Brain microvascular endothelial cell (primary cell): ENCODE measurements at regions not wholly inside any gene's neighbourhood (a gene's known extent, or its start where the extent isn't known, plus 50 kb on each side); places are given as distances from the start of the nearest gene placed in this dataset.

Source experiments
- DNase-seq: peaks from one replicate; pipeline ENCODE4 v3.0.0-alpha.2; 2020
- H3K27ac ChIP-seq: fragments of 250-450 bp; sonication (Bioruptor Pico); 2 replicates; pipeline ENCODE4 v1.5.1; 2020; ENCODE audit warnings: mild to moderate bottlenecking, moderate library complexity
- H3K27me3 ChIP-seq: fragments of 250-450 bp; sonication (Bioruptor Pico); replicated peaks from 2 replicates; pipeline ENCODE4 v1.5.1; 2020; ENCODE audit warnings: mild to moderate bottlenecking
- H3K36me3 ChIP-seq: fragments of 250-450 bp; sonication (Bioruptor Pico); replicated peaks from 2 replicates; pipeline ENCODE4 v1.5.1; 2020; ENCODE audit warnings: mild to moderate bottlenecking
- H3K4me3 ChIP-seq: 2 replicates; pipeline ENCODE4 v1.5.1; 2011; ENCODE audit warnings: low read depth, mild to moderate bottlenecking, control low read depth, low read length, moderate library complexity
- CTCF ChIP-seq: IDR thresholded peaks from 2 replicates; pipeline ENCODE4 v1.5.1; 2011; ENCODE audit warnings: low read depth, mild to moderate bottlenecking, moderate library complexity, low read length, control low read depth, inconsistent platforms; ENCODE audit errors: missing control alignments
- in situ Hi-C: cut with HindIII; loops from 2 replicates; pipeline ENCODE4 v1.10.0; 2017; ENCODE audit warnings: low sequenced_read_pairs, low pct_ligation_motif_present

DNA sequence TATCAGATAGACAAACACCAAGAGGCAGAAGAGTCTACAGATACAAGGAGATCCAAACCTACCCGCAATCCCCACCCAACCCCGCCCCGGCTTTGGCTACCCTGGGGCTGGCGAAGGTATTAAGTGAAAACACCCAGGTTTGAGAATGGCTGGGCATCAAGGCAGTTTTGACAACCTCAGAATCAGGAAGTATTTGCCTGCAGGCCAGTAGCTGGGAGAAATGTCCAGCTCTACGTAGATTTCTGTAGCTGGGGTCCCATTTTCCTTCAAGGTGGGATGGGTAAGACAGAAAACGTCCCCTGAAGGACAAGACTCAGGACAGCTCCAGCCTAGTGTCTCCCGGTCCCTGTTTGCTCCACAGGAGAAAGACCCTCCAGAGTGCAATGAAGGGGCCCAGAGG, 101.8 kb upstream of the ERG start:
- no peak for TF ChIP-seq CTCF
- Histone ChIP-seq H3K27me3 (peaks cover 3% of the 10 kb centered on the region), H3K4me3 (no peak overlapping the region), H3K36me3 (no peaks in the 10 kb centered on the region), H3K27ac (no peak overlapping the region)
- no peak for DNase-seq
- in situ Hi-C loops, result no loop called here

- Histone ChIP-seq H3K27ac (no peak overlapping the region), H3K4me3 (no peak overlapping the region), H3K27me3 (no peaks in the 10 kb centered on the region), H3K36me3 (no peaks in the 10 kb centered on the region)
- DNase-seq, result no peak
- in situ Hi-C loops, result no loop called here
- TF ChIP-seq CTCF, result no peak
These were observed 107.0 kb upstream of the ERG start for GRCh38 chr21:38605236-38605635.

- DNase-seq, result no peak
- H3K4me3 ChIP-seq, result no peak overlapping the region
- H3K27ac ChIP-seq, result no peak overlapping the region
- in situ Hi-C loops, result no loop called here
- TF ChIP-seq CTCF, result no peak
- no peaks in the 10 kb centered on the region for H3K27me3 ChIP-seq
- no peaks in the 10 kb centered on the region for H3K36me3 ChIP-seq
These were observed 111.3 kb upstream of the ERG start for GRCh38 chr21:38609580-38609979.

DNA sequence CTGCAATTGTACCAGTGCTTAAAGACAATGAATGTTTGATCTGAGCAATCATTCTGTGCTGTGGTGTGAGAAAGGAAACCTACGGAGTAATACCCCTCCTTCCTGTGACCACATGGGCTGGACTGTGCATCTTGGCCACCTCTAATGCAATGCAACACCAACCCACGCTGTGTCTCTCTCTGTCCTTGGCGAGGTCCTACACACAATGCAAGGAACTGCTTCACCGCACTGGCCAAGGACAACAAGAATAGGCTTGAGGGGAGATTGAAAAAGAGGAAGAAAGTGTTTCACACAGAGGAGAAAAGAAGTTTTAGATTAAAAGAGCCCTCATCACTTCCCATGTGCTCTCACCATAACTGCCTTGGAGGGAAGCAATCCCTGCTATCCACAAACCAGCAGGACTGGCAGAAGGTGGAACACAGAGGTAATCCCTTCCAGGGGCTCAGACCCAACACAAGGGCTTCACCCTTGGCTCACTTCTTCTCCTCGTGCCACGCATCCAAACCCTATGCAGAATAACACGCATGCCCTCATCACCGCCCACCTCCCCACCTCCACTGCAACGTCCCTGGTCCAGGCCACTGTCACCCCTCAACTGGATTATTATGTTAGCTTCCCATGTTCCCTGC, 112.5 kb upstream of the ERG start:
- H3K27me3 ChIP-seq, result no peaks in the 10 kb centered on the region
- no peak overlapping the region for H3K4me3 ChIP-seq
- no peak for DNase-seq
- in situ Hi-C loops, result no loop called here
- H3K27ac ChIP-seq, result no peak overlapping the region
- TF ChIP-seq CTCF, result no peak
- H3K36me3 ChIP-seq, result no peaks in the 10 kb centered on the region

GRCh38 chr21:38611277-38611676, 113.0 kb upstream of the ERG start:
- in situ Hi-C loops, result no loop called here
- no peak for TF ChIP-seq CTCF
- Histone ChIP-seq H3K36me3 (no peaks in the 10 kb centered on the region), H3K27ac (no peak overlapping the region), H3K27me3 (no peaks in the 10 kb centered on the region), H3K4me3 (no peak overlapping the region)
- DNase-seq, result no peak

DNA sequence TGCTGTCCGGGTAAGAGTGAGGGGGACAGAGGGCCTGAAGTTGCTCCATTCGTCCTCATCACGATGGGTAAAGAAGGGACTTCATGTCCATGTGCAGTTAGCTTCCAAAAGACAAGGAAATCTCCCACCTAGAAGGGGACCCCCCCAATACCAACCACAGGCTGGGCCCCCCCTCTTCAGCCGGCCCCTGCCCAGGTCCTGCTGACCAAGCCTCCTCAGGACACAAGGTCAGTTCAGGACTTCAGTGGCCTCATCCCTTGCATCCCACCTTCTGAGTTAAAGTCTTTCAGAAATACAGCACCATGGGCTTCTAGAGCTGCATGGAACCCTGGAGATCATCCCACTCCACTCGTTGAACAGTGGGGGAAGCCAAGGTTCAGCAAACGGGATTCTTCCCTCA, 115.4 kb upstream of the ERG start:
- in situ Hi-C loops, result no loop called here
- Histone ChIP-seq H3K36me3 (no peaks in the 10 kb centered on the region), H3K27me3 (no peaks in the 10 kb centered on the region), H3K4me3 (no peak overlapping the region), H3K27ac (no peak overlapping the region)
- TF ChIP-seq CTCF, result no peak
- no peak for DNase-seq
